GM19035 (cell line): ENCODE measurements at regions not wholly inside any gene's neighbourhood (a gene's known extent, or its start where the extent isn't known, plus 50 kb on each side); places are given as distances from the start of the nearest gene placed in this dataset.
"Not testable (repeated sequence)": the region's sequence is repeated elsewhere in the genome, so short reads cannot be mapped to it uniquely, and the experiment has no call there.

Experiments
- ATAC-seq: cut with Tn5 transposase; IDR thresholded peaks from one replicate; pipeline ENCODE4 v1.9.1; 2021; ENCODE audit not compliant: unreplicated experiment

- ATAC-seq, result not testable (repeated sequence)
Observed at GRCh38 chr3:75840160-75840559, 54.8 kb upstream of the ZNF717 start.

- ATAC-seq, result not testable (repeated sequence)
Observed at GRCh38 chr3:75850301-75851008, 65.1 kb upstream of the ZNF717 start.

GRCh38 chr3:75863130-75863529 is 77.8 kb upstream of the ZNF717 start:
- no peak for ATAC-seq

GRCh38 chr3:75863878-75864277 is 78.5 kb upstream of the ZNF717 start:
- no peak for ATAC-seq

GRCh38 chr3:75883719-75884118 is 98.4 kb upstream of the ZNF717 start:
- ATAC-seq, result not testable (repeated sequence)

- ATAC-seq, result no peak
Observed at GRCh38 chr3:75886971-75887526, 101.7 kb upstream of the ZNF717 start.

GRCh38 chr3:75894234-75894633 is 108.9 kb upstream of the ZNF717 start:
- ATAC-seq, result no peak

- ATAC-seq, result no peak
Observed at GRCh38 chr3:75896265-75896664, 110.9 kb upstream of the ZNF717 start.

- ATAC-seq, result not testable (repeated sequence)
Observed at GRCh38 chr3:75901446-75901845, 116.1 kb upstream of the ZNF717 start.

GRCh38 chr3:75906555-75907112 is 121.3 kb upstream of the ZNF717 start:
- ATAC-seq, result no peak

- ATAC-seq, result no peak
Observed at GRCh38 chr3:75913800-75914350, 128.5 kb upstream of the ZNF717 start.

GRCh38 chr3:75914741-75915140 is 129.4 kb upstream of the ZNF717 start:
- ATAC-seq, result not testable (repeated sequence)

GRCh38 chr3:75938921-75939320 is 153.6 kb upstream of the ZNF717 start:
- no peak for ATAC-seq

GRCh38 chr3:75951941-75952340 is 166.6 kb upstream of the ZNF717 start:
- no peak for ATAC-seq

- ATAC-seq, result not testable (repeated sequence)
Observed at GRCh38 chr3:75960031-75960430, 174.7 kb upstream of the ZNF717 start.

- not testable (repeated sequence) for ATAC-seq
Observed at GRCh38 chr3:75962054-75962453, 176.7 kb upstream of the ZNF717 start.

GRCh38 chr3:75967071-75967470 is 181.7 kb upstream of the ZNF717 start:
- no peak for ATAC-seq

- no peak for ATAC-seq
Observed at GRCh38 chr3:75978686-75979085, 193.3 kb upstream of the ZNF717 start.

GRCh38 chr3:75981401-75981800 is 196.1 kb upstream of the ZNF717 start:
- ATAC-seq, result no peak

- ATAC-seq, result no peak
Observed at GRCh38 chr3:75982151-75982550, 196.8 kb upstream of the ZNF717 start.

GRCh38 chr3:75983111-75983510 is 197.8 kb upstream of the ZNF717 start:
- no peak for ATAC-seq

GRCh38 chr3:75983609-75984290 is 198.4 kb upstream of the ZNF717 start:
- ATAC-seq, result no peak
